ENCODE measurements at regions not wholly inside any gene's neighbourhood (a gene's known extent, or its start where the extent isn't known, plus 50 kb on each side); places are given as distances from the start of the nearest gene placed in this dataset.

DNA sequence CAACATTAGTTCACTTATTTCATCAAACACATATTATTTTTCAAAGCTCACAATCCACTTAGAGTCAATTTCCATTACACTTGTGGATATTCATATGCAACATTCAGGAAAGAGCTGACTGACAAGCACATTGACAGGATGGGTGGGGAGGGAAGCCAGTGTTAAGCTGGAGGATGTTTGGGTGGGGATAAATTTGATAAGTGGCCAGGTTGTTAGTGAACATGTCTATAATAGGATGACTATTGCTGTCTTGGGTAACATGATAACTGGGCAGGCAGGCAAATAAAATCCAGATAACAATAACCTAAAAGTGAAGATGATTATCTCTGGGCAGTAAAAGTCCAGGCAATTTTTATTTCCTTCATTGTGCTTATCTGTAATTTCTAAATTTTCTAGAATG lies 73.8 kb upstream of the OSBPL8 start:
- H3K9ac ChIP-seq (ENCODE audit: low read length) = no peak overlapping the region
- no peaks in the 10 kb centered on the region for H3K36me3 ChIP-seq (ENCODE audit: insufficient read depth, low read length)
- TF ChIP-seq TAF1 (IDR thresholded peaks at IDR 0.05; ENCODE audit: low read depth) (no peak), EZH2 (IDR thresholded peaks at IDR 0.05; ENCODE audit: borderline replicate concordance, insufficient read depth, low read length, poor library complexity, severe bottlenecking) (no peak)
- TF ChIP-seq, protein P1, sequence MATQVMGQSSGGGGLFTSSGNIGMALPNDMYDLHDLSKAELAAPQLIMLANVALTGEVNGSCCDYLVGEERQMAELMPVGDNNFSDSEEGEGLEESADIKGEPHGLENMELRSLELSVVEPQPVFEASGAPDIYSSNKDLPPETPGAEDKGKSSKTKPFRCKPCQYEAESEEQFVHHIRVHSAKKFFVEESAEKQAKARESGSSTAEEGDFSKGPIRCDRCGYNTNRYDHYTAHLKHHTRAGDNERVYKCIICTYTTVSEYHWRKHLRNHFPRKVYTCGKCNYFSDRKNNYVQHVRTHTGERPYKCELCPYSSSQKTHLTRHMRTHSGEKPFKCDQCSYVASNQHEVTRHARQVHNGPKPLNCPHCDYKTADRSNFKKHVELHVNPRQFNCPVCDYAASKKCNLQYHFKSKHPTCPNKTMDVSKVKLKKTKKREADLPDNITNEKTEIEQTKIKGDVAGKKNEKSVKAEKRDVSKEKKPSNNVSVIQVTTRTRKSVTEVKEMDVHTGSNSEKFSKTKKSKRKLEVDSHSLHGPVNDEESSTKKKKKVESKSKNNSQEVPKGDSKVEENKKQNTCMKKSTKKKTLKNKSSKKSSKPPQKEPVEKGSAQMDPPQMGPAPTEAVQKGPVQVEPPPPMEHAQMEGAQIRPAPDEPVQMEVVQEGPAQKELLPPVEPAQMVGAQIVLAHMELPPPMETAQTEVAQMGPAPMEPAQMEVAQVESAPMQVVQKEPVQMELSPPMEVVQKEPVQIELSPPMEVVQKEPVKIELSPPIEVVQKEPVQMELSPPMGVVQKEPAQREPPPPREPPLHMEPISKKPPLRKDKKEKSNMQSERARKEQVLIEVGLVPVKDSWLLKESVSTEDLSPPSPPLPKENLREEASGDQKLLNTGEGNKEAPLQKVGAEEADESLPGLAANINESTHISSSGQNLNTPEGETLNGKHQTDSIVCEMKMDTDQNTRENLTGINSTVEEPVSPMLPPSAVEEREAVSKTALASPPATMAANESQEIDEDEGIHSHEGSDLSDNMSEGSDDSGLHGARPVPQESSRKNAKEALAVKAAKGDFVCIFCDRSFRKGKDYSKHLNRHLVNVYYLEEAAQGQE (IDR thresholded peaks at IDR 0.05; ENCODE audit: borderline replicate concordance) = no peak
- TF ChIP-seq, protein P2, sequence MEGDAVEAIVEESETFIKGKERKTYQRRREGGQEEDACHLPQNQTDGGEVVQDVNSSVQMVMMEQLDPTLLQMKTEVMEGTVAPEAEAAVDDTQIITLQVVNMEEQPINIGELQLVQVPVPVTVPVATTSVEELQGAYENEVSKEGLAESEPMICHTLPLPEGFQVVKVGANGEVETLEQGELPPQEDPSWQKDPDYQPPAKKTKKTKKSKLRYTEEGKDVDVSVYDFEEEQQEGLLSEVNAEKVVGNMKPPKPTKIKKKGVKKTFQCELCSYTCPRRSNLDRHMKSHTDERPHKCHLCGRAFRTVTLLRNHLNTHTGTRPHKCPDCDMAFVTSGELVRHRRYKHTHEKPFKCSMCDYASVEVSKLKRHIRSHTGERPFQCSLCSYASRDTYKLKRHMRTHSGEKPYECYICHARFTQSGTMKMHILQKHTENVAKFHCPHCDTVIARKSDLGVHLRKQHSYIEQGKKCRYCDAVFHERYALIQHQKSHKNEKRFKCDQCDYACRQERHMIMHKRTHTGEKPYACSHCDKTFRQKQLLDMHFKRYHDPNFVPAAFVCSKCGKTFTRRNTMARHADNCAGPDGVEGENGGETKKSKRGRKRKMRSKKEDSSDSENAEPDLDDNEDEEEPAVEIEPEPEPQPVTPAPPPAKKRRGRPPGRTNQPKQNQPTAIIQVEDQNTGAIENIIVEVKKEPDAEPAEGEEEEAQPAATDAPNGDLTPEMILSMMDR (IDR thresholded peaks at IDR 0.05; ENCODE audit: poor library complexity, severe bottlenecking) = no peak
- H3K9me3 ChIP-seq (ENCODE audit: low read length) = no peaks in the 10 kb centered on the region
- no peaks in the 10 kb centered on the region for H3K9me2 ChIP-seq (ENCODE audit: insufficient read depth, low read length)
- H3K27ac ChIP-seq (ENCODE audit: low read length) = no peak overlapping the region
- no peaks in the 10 kb centered on the region for H4K20me1 ChIP-seq (ENCODE audit: insufficient read depth)
- no peaks in the 10 kb centered on the region for H3K79me2 ChIP-seq (replicated peaks; ENCODE audit: insufficient read depth, low read length)
- H3K4me3 ChIP-seq (ENCODE audit: low read length) = no peak overlapping the region
- H3F3A ChIP-seq (ENCODE audit: insufficient read depth, low read length, poor library complexity, severe bottlenecking) = no peaks in the 10 kb centered on the region
- H3K27me3 ChIP-seq (ENCODE audit: insufficient read depth, low read depth, low read length) = no peaks in the 10 kb centered on the region
- H3K4me2 ChIP-seq (ENCODE audit: low read length) = no peak overlapping the region
- H2AFZ ChIP-seq (ENCODE audit: low read depth, low read length) = no peak overlapping the region

DNA sequence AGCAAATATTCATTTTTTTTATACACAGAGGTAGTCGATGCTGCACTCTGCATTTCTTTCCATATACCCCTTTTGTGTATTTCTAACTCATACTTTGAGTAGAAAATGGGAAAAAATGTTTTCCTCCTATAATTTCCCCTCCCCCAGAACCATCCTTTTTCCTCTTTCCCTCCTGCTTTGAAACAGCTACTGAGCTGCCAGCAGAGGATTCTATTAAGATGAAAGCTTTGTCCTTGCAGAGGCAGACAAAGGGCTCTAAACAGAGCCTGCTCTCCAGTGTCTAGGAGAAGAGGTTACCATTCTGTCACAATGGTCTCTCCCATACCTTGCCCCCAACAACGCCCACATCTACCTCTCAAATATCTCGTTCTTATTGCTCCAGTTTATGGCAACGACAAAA lies 74.6 kb upstream of the OSBPL8 start:
- Histone ChIP-seq H3K27ac (ENCODE audit: low read length) (peak overlapping the region; percentile 54), H2AFZ (ENCODE audit: low read depth, low read length) (peak overlapping the region; percentile 30), H3K4me3 (ENCODE audit: low read length) (no peak overlapping the region), H3K4me2 (ENCODE audit: low read length) (no peak overlapping the region), H3F3A (ENCODE audit: insufficient read depth, low read length, poor library complexity, severe bottlenecking) (no peaks in the 10 kb centered on the region), H3K36me3 (ENCODE audit: insufficient read depth, low read length) (no peaks in the 10 kb centered on the region), H3K9ac (ENCODE audit: low read length) (peak overlapping the region; percentile 35), H4K20me1 (ENCODE audit: insufficient read depth) (no peaks in the 10 kb centered on the region), H3K27me3 (ENCODE audit: insufficient read depth, low read depth, low read length) (no peaks in the 10 kb centered on the region), H3K9me2 (ENCODE audit: insufficient read depth, low read length) (no peaks in the 10 kb centered on the region), H3K79me2 (replicated peaks; ENCODE audit: insufficient read depth, low read length) (no peaks in the 10 kb centered on the region), H3K9me3 (ENCODE audit: low read length) (no peaks in the 10 kb centered on the region)
- TF ChIP-seq, protein P1 (IDR thresholded peaks at IDR 0.05; ENCODE audit: borderline replicate concordance) = peak; percentile 44
- no peak for TF ChIP-seq EZH2 (IDR thresholded peaks at IDR 0.05; ENCODE audit: borderline replicate concordance, insufficient read depth, low read length, poor library complexity, severe bottlenecking)

Data from neural cell (in vitro differentiated cells).